Esophagus muscularis mucosa (tissue), 3 donors: ENCODE measurements at regions not wholly inside any gene's neighbourhood (a gene's known extent, or its start where the extent isn't known, plus 50 kb on each side); places are given as distances from the start of the nearest gene placed in this dataset.

Experiments
- POLR2A ChIP-seq: fragments of 450-650 bp; IDR thresholded peaks from one replicate; pipeline ENCODE4 v1.6.1; 2017; ENCODE audit warnings: antibody characterized with exemption, moderate library complexity, mild to moderate bottlenecking, low read depth
- TF ChIP-seq, protein P1 (sequence below), 3 experiments: fragments of 200-600 bp in 2 of 3; fragments of 450-650 bp in 1 of 3; sonication (generic) in 2 of 3; IDR thresholded peaks; one replicate each; pipeline ENCODE4 v1.5.1; 2017 to 2019; ENCODE audit warnings: antibody characterized with exemption in 3 of 3, mild to moderate bottlenecking in 2 of 3, moderate library complexity in 1 of 3

DNA sequence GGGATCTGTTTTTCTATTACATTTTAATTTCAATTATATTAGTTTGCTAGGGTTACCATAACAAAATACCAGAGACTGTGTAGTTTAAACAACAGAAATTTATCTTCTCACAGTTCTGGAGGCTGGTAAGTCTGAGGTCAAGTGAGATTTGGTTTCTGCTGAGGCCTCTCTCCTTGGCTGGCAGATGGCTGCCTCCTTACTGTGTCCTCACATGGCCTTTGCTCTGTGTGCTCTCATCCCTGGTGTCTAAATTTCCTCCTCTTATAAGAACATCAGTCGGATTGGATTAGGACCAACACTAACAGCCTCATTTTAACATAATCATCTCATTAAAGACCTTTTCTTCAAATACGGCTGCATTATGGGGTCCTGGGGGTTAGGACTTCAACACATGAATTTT is 195.2 kb upstream of the CHODL start:
- TF ChIP-seq, protein P1, sequence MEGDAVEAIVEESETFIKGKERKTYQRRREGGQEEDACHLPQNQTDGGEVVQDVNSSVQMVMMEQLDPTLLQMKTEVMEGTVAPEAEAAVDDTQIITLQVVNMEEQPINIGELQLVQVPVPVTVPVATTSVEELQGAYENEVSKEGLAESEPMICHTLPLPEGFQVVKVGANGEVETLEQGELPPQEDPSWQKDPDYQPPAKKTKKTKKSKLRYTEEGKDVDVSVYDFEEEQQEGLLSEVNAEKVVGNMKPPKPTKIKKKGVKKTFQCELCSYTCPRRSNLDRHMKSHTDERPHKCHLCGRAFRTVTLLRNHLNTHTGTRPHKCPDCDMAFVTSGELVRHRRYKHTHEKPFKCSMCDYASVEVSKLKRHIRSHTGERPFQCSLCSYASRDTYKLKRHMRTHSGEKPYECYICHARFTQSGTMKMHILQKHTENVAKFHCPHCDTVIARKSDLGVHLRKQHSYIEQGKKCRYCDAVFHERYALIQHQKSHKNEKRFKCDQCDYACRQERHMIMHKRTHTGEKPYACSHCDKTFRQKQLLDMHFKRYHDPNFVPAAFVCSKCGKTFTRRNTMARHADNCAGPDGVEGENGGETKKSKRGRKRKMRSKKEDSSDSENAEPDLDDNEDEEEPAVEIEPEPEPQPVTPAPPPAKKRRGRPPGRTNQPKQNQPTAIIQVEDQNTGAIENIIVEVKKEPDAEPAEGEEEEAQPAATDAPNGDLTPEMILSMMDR (IDR thresholded peaks at IDR 0.05): no peak
- TF ChIP-seq POLR2A: no peak
